H1 (cell line): ENCODE measurements at regions not wholly inside any gene's neighbourhood (a gene's known extent, or its start where the extent isn't known, plus 50 kb on each side); places are given as distances from the start of the nearest gene placed in this dataset.

ENCODE experiments used
- CTCF ChIA-PET: fragments of 300-600 bp; sonication (Branson Sonifier 250); formaldehyde crosslinking; loops from one replicate; lab custom pipeline; 2021; ENCODE audit not compliant: partially characterized antibody; lab: Charles Lee
- POLR2A ChIA-PET: fragments of 300-600 bp; sonication (Branson Sonifier 250); formaldehyde crosslinking; loops from one replicate; lab custom pipeline; 2021; ENCODE audit warnings: inconsistent platforms; ENCODE audit not compliant: partially characterized antibody; lab: Charles Lee
- DNase-seq, 2 experiments: peaks; one replicate each; pipeline versions ENCODE4 v3.0.0 to v3.0.0-alpha.2; 2010 to 2022; ENCODE audit warnings: low spot score in 2 of 2, low read depth in 1 of 2, mixed read lengths in 1 of 2
- FAIRE-seq: peaks from 2 replicates; lab custom pipeline; 2011; peaks lifted over from hg19 to GRCh38; lab: Jason Lieb, UNC
- H2AFZ ChIP-seq: 2 replicates; pipeline ENCODE4 v1.8.1; 2012; ENCODE audit warnings: low read length, inconsistent platforms
- H2AK5ac ChIP-seq: 2 replicates; pipeline ENCODE4 v1.6.1; 2013; ENCODE audit warnings: low read depth, low read length
- H2BK120ac ChIP-seq: replicated peaks from 2 replicates; pipeline ENCODE3; 2013; ENCODE audit warnings: low read depth, low read length, inconsistent platforms
- H2BK12ac ChIP-seq: 2 replicates; pipeline ENCODE4 v1.6.1; 2013; ENCODE audit warnings: low read depth, low read length
- H2BK15ac ChIP-seq: 2 replicates; pipeline ENCODE4 v1.6.1; 2013; ENCODE audit warnings: low read length
- H2BK20ac ChIP-seq: 2 replicates; pipeline ENCODE4 v1.6.1; 2013; ENCODE audit warnings: low read length
- H2BK5ac ChIP-seq: 2 replicates; pipeline ENCODE4 v1.6.1; 2013; ENCODE audit warnings: low read depth, low read length
- H3K14ac ChIP-seq: 2 replicates; pipeline ENCODE4 v1.6.1; 2013; ENCODE audit warnings: inconsistent platforms; ENCODE audit not compliant: insufficient read length
- H3K18ac ChIP-seq: 2 replicates; pipeline ENCODE4 v1.6.1; 2013; ENCODE audit warnings: low read length; ENCODE audit errors: extremely low read depth
- H3K23ac ChIP-seq: 2 replicates; pipeline ENCODE4 v1.6.1; 2013; ENCODE audit warnings: inconsistent platforms; ENCODE audit not compliant: insufficient read length
- H3K23me2 ChIP-seq: 2 replicates; pipeline ENCODE4 v1.6.1; 2013; ENCODE audit warnings: low read depth, low read length
- H3K27ac ChIP-seq: 2 replicates; pipeline ENCODE4 v1.6.1; 2011; ENCODE audit warnings: low read depth, low read length, inconsistent platforms
- H3K27me3 ChIP-seq, 4 experiments: replicated peaks in 1 of 4; 1 replicate in 1 of 4; 2 replicates in 3 of 4; pipeline versions ENCODE4 v1.6.1 to v1.8.1; 2011 to 2013; ENCODE audit warnings: low read length in 3 of 4, mild to moderate bottlenecking in 3 of 4, inconsistent platforms in 2 of 4, mixed read lengths in 2 of 4, moderate library complexity in 1 of 4; ENCODE audit not compliant: control insufficient read depth in 3 of 4, insufficient read depth in 3 of 4; ENCODE audit errors: extremely low read depth in 1 of 4
- H3K36me3 ChIP-seq, 4 experiments: 2 replicates each; pipeline versions ENCODE4 v1.6.1 to v1.8.1; 2011 to 2013; ENCODE audit warnings: mild to moderate bottlenecking in 4 of 4, low read length in 3 of 4, moderate library complexity in 2 of 4, control low read depth in 1 of 4, inconsistent platforms in 1 of 4; ENCODE audit not compliant: insufficient read depth in 4 of 4, control insufficient read depth in 2 of 4
- H3K4ac ChIP-seq: replicated peaks from 2 replicates; pipeline ENCODE3; 2013; ENCODE audit warnings: low read length, low read depth, mixed read lengths, inconsistent platforms; ENCODE audit not compliant: insufficient read length
- H3K4me1 ChIP-seq, 4 experiments: replicated peaks in 1 of 4; 1 replicate in 1 of 4; 2 replicates in 3 of 4; pipeline versions ENCODE4 v1.6.1 to v1.8.1; 2011 to 2013; ENCODE audit warnings: low read length in 3 of 4, inconsistent platforms in 2 of 4, mixed read lengths in 1 of 4; ENCODE audit not compliant: insufficient read depth in 4 of 4, control insufficient read depth in 3 of 4
- H3K4me2 ChIP-seq, 2 experiments: 2 replicates each; pipeline versions ENCODE4 v1.6.1 to v1.8.1; 2011 to 2013; ENCODE audit warnings: low read depth in 2 of 2, low read length in 2 of 2, control low read depth in 1 of 2, inconsistent platforms in 1 of 2, mild to moderate bottlenecking in 1 of 2; ENCODE audit not compliant: insufficient read depth in 1 of 2
- H3K4me3 ChIP-seq, 4 experiments: fragments of 200-600, 300-600 bp in 1 of 4; sonication (generic), shearing (Covaris generic), sonication (Bioruptor Twin) in 1 of 4; 2 replicates each; pipeline versions ENCODE4 v1.5.1 to v1.8.1; 2011 to 2016; ENCODE audit warnings: low read length in 4 of 4, low read depth in 3 of 4, control low read depth in 2 of 4, inconsistent platforms in 2 of 4, mild to moderate bottlenecking in 2 of 4, mixed read lengths in 1 of 4, moderate library complexity in 1 of 4; ENCODE audit not compliant: insufficient read depth in 2 of 4; ENCODE audit errors: extremely low read depth in 1 of 4
- H3K56ac ChIP-seq: replicated peaks from 2 replicates; pipeline ENCODE3; 2013; ENCODE audit warnings: low read depth, mild to moderate bottlenecking, mixed read lengths, low read length, inconsistent platforms; ENCODE audit not compliant: insufficient read length
- H3K79me1 ChIP-seq: 2 replicates; pipeline ENCODE4 v1.6.1; 2013; ENCODE audit warnings: low read depth, low read length, control low read depth
- H3K79me2 ChIP-seq, 2 experiments: 2 replicates each; pipeline versions ENCODE4 v1.6.1 to v1.8.1; 2012 to 2013; ENCODE audit warnings: low read length in 2 of 2, mild to moderate bottlenecking in 2 of 2, inconsistent platforms in 1 of 2; ENCODE audit not compliant: insufficient read depth in 2 of 2, control insufficient read depth in 1 of 2
- H3K9ac ChIP-seq, 4 experiments: replicated peaks in 1 of 4; 1 replicate in 1 of 4; 2 replicates in 3 of 4; pipeline versions ENCODE4 v1.6.1 to v1.8.1; 2011 to 2013; ENCODE audit warnings: low read depth in 3 of 4, low read length in 3 of 4, control low read depth in 2 of 4, mild to moderate bottlenecking in 2 of 4, moderate library complexity in 2 of 4, inconsistent platforms in 1 of 4; ENCODE audit errors: extremely low read depth in 1 of 4
- H3K9me3 ChIP-seq, 2 experiments: 2 replicates each; pipeline versions ENCODE4 v1.6.1 to v1.8.1; 2012 to 2013; ENCODE audit warnings: mild to moderate bottlenecking in 2 of 2, moderate library complexity in 2 of 2, control low read depth in 1 of 2, inconsistent platforms in 1 of 2, low read depth in 1 of 2, low read length in 1 of 2, mixed read lengths in 1 of 2; ENCODE audit not compliant: insufficient read depth in 2 of 2
- H4K20me1 ChIP-seq, 2 experiments: replicated peaks in 1 of 2; 2 replicates each; pipeline versions ENCODE3 to v1.8.1; 2011 to 2013; ENCODE audit warnings: inconsistent platforms in 2 of 2, low read length in 2 of 2, mild to moderate bottlenecking in 1 of 2; ENCODE audit not compliant: insufficient read depth in 2 of 2, control insufficient read depth in 1 of 2
- H4K5ac ChIP-seq: 2 replicates; pipeline ENCODE4 v1.6.1; 2013; ENCODE audit warnings: low read length, low read depth, mixed read lengths, inconsistent platforms; ENCODE audit not compliant: insufficient read length
- H4K8ac ChIP-seq: 2 replicates; pipeline ENCODE4 v1.8.0; 2013; ENCODE audit warnings: mild to moderate bottlenecking, moderate library complexity, low read length, inconsistent platforms; ENCODE audit not compliant: insufficient read depth; ENCODE audit errors: extremely low read depth
- H4K91ac ChIP-seq: replicated peaks from 2 replicates; pipeline ENCODE3; 2013; ENCODE audit warnings: low read length, mixed read lengths, inconsistent platforms; ENCODE audit not compliant: insufficient read length
- CBX5 ChIP-seq: fragments of 300-800, 300-1000 bp; sonication (generic); IDR thresholded peaks from 2 replicates; pipeline ENCODE4 v1.7.1; 2016; ENCODE audit warnings: antibody characterized with exemption, low read length, low read depth
- CHD2 ChIP-seq: IDR thresholded peaks from 2 replicates; pipeline ENCODE4 v1.6.1; 2012; ENCODE audit warnings: low read length, improper control_type of control experiment
- CTBP2 ChIP-seq: IDR thresholded peaks from 2 replicates; pipeline ENCODE4 v1.7.0; 2011; ENCODE audit warnings: borderline replicate concordance, mild to moderate bottlenecking, moderate library complexity, mixed read lengths, low read length; ENCODE audit not compliant: insufficient read depth, insufficient read length
- EZH2 ChIP-seq: fragments of 200-600 bp; sonication (generic); IDR thresholded peaks from 2 replicates; pipeline ENCODE4 v1.7.1; 2012; ENCODE audit warnings: low read depth, mild to moderate bottlenecking, moderate library complexity, low read length, inconsistent platforms; ENCODE audit not compliant: severe bottlenecking
- KDM5A ChIP-seq: fragments of 200-600 bp; IDR thresholded peaks from 2 replicates; pipeline ENCODE4 v1.7.1; 2012; ENCODE audit warnings: mild to moderate bottlenecking, low read length, inconsistent platforms, mixed read lengths
- MAX ChIP-seq: IDR thresholded peaks from 2 replicates; pipeline ENCODE4 v1.6.1; 2012; ENCODE audit warnings: inconsistent platforms
- NANOG ChIP-seq: IDR thresholded peaks from 2 replicates; pipeline ENCODE4 v1.6.1; 2011; ENCODE audit warnings: low read length, low read depth, mild to moderate bottlenecking, inconsistent platforms; ENCODE audit not compliant: insufficient read depth, poor library complexity, severe bottlenecking
- NRF1 ChIP-seq: IDR thresholded peaks from 2 replicates; pipeline ENCODE4 v1.6.1; 2011; ENCODE audit warnings: mild to moderate bottlenecking, low read depth, low read length, improper control_type of control experiment
- POLR2AphosphoS5 ChIP-seq: IDR thresholded peaks from 2 replicates; pipeline ENCODE4 v1.6.1; 2011; ENCODE audit warnings: low read depth, low read length
- RBBP5 ChIP-seq: IDR thresholded peaks from 2 replicates; pipeline ENCODE4 v1.7.1; 2012; ENCODE audit warnings: low read depth, mild to moderate bottlenecking, inconsistent platforms, low read length, moderate library complexity, borderline replicate concordance
- SIX5 ChIP-seq: IDR thresholded peaks from 2 replicates; pipeline ENCODE4 v1.6.1; 2011; ENCODE audit warnings: mild to moderate bottlenecking, low read depth, low read length
- SRF ChIP-seq: IDR thresholded peaks from 2 replicates; pipeline ENCODE4 v1.6.1; 2011; ENCODE audit warnings: mild to moderate bottlenecking, low read depth, low read length, moderate library complexity
- TBP ChIP-seq: IDR thresholded peaks from 2 replicates; pipeline ENCODE4 v1.6.1; 2011; ENCODE audit warnings: low read depth, low read length, improper control_type of control experiment
- TEAD4 ChIP-seq: IDR thresholded peaks from 2 replicates; pipeline ENCODE4 v1.6.1; 2012; ENCODE audit warnings: low read depth, low read length, inconsistent platforms, mixed read lengths
- WGBS, 2 experiments: shearing (Covaris generic) in 1 of 2; methylation state at CpG; one replicate each; pipeline versions ENCODE4 v1.1.6 to v1.1.7; 2013 to 2015; ENCODE audit warnings: low lambda C conversion rate in 2 of 2, mixed read lengths in 2 of 2, inconsistent platforms in 1 of 2, low coverage in 1 of 2, missing lambda C conversion rate in 1 of 2; ENCODE audit not compliant: insufficient replicate concordance in 2 of 2, insufficient coverage in 1 of 2, insufficient read length in 1 of 2; ENCODE audit errors: extremely low coverage in 1 of 2, missing lambda C conversion rate in 1 of 2; 5-methylcytosine and 5-hydroxymethylcytosine counted together

GRCh38 chr5:4479426-4479825, 660.7 kb upstream of the ADAMTS16 start:
- Histone ChIP-seq H3K79me1 (no peaks in the 10 kb centered on the region), H2BK5ac (no peak overlapping the region), H4K8ac (no peak overlapping the region), H3K23me2 (no peaks in the 10 kb centered on the region), H3K23ac (no peak overlapping the region), H3K14ac (no peak overlapping the region), H3K27me3 (no peaks in the 10 kb centered on the region), H2BK20ac (no peak overlapping the region), H4K5ac (no peak overlapping the region), H3K4me3 (no peak overlapping the region), H3K18ac (no peak overlapping the region), H3K9ac (no peak overlapping the region), H3K56ac (no peak overlapping the region), H3K27ac (no peak overlapping the region), H3K36me3 (no peaks in the 10 kb centered on the region), H2AFZ (no peak overlapping the region), H3K4me1 (peaks cover 0 to 2% (median 0%) of the 10 kb centered on the region in 4 experiments; a peak in 2 of 7 replicates), H4K91ac (no peak overlapping the region), H3K79me2 (no peaks in the 10 kb centered on the region), H2BK12ac (no peak overlapping the region), H2BK120ac (no peak overlapping the region), H3K4me2 (no peak overlapping the region), H2AK5ac (no peak overlapping the region), H4K20me1 (no peaks in the 10 kb centered on the region), H3K9me3 (no peaks in the 10 kb centered on the region), H2BK15ac (no peak overlapping the region), H3K4ac (no peak overlapping the region)
- WGBS, 2 experiments: 92% methylated on average over 3 of the region's 3 CpGs; no CpG with 5 or more reads in 1 of the 2 experiments
- DNase-seq (no peak), FAIRE-seq (no peak)
- ChIA-PET CTCF (interaction anchor here (0.7 kb wide), 1 partner anchor 140 kb away, joined by 3 read pairs; no protein-coding TSS in a partner anchor), POLR2A (no interaction called here)
- no peak for TF ChIP-seq CHD2
- TF ChIP-seq NANOG: no peak
- no peak for TF ChIP-seq SIX5
- TF ChIP-seq TEAD4: no peak
- TF ChIP-seq NRF1: no peak
- no peak for TF ChIP-seq TBP
- TF ChIP-seq EZH2: no peak
- no peak for TF ChIP-seq POLR2AphosphoS5
- TF ChIP-seq SRF: no peak
- TF ChIP-seq RBBP5: no peak
- TF ChIP-seq KDM5A: no peak
- TF ChIP-seq MAX: no peak
- TF ChIP-seq CTBP2: no peak
- TF ChIP-seq CBX5: no peak
